Calu3 (cell line): ENCODE measurements at regions not wholly inside any gene's neighbourhood (a gene's known extent, or its start where the extent isn't known, plus 50 kb on each side); places are given as distances from the start of the nearest gene placed in this dataset.
"Not testable (repeated sequence)": the region's sequence is repeated elsewhere in the genome, so short reads cannot be mapped to it uniquely, and the experiment has no call there.

Experiments used
- BruUV-seq: library from RNA; stranded (reverse); fragments of 400-500 nt; replicated peaks from 2 replicates; lab custom pipeline; 2021; lab: Mats Ljungman, UMichigan
- CTCF ChIA-PET: fragments of 300-600 bp; sonication (Branson Sonifier 250); formaldehyde crosslinking; loops from one replicate; lab custom pipeline; 2022; ENCODE audit warnings: antibody characterized with exemption; lab: Charles Lee
- DNase-seq: peaks from one replicate; pipeline ENCODE4 v3.0.0; 2022
- H3K27ac Mint-ChIP-seq: one replicate; pipeline ENCODE4 v1.8.0; 2022; ENCODE audit warnings: mixed read lengths; ENCODE audit not compliant: unreplicated experiment
- H3K27me3 Mint-ChIP-seq: one replicate; pipeline ENCODE4 v1.8.0; 2022; ENCODE audit warnings: mixed read lengths; ENCODE audit not compliant: unreplicated experiment
- H3K36me3 Mint-ChIP-seq: one replicate; pipeline ENCODE4 v1.8.0; 2022; ENCODE audit warnings: mild to moderate bottlenecking, moderate library complexity, mixed read lengths; ENCODE audit not compliant: insufficient read depth, unreplicated experiment
- H3K4me1 Mint-ChIP-seq: one replicate; pipeline ENCODE4 v1.8.0; 2022; ENCODE audit warnings: mild to moderate bottlenecking, low read depth, mixed read lengths; ENCODE audit not compliant: unreplicated experiment
- H3K4me3 Mint-ChIP-seq: one replicate; pipeline ENCODE4 v1.8.0; 2022; ENCODE audit warnings: mild to moderate bottlenecking, low read depth, moderate library complexity, mixed read lengths; ENCODE audit not compliant: unreplicated experiment
- H3K9me3 Mint-ChIP-seq: one replicate; pipeline ENCODE4 v1.8.0; 2022; ENCODE audit warnings: low read depth, mixed read lengths; ENCODE audit not compliant: unreplicated experiment
- intact Hi-C: fragments of 100-400 bp; cut with micrococcal nuclease; formaldehyde crosslinking; loops from one replicate; pipeline ENCODE4 v1.10.0; 2022; ENCODE audit not compliant: unreplicated experiment
- TF ChIP-seq, protein P1 (sequence below): fragments of 200-600 bp; IDR thresholded peaks from one replicate; pipeline ENCODE4 v1.8.0; 2022; ENCODE audit warnings: antibody characterized with exemption; ENCODE audit not compliant: unreplicated experiment

DNA sequence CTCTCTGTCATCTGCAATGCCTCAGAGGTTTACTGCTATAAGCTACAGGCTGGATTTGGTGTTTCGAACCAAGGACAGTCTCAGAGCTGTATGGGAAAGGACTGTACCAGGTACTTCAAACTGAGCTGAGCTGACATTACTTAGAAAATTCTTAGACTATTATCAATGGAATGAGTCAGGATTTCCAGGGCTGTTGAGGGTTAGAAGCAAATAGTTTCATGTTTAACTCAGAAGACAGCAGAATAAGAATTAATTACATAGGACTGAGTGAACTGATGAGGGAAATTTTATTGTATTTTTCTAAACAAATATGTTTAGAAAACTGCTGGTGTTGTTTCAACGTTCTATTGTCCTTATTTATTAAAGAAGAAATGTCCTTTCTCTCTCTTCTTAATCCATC lies 74.3 kb upstream of the CAPZB start:
- DNase-seq = no peak
- TF ChIP-seq, protein P1, sequence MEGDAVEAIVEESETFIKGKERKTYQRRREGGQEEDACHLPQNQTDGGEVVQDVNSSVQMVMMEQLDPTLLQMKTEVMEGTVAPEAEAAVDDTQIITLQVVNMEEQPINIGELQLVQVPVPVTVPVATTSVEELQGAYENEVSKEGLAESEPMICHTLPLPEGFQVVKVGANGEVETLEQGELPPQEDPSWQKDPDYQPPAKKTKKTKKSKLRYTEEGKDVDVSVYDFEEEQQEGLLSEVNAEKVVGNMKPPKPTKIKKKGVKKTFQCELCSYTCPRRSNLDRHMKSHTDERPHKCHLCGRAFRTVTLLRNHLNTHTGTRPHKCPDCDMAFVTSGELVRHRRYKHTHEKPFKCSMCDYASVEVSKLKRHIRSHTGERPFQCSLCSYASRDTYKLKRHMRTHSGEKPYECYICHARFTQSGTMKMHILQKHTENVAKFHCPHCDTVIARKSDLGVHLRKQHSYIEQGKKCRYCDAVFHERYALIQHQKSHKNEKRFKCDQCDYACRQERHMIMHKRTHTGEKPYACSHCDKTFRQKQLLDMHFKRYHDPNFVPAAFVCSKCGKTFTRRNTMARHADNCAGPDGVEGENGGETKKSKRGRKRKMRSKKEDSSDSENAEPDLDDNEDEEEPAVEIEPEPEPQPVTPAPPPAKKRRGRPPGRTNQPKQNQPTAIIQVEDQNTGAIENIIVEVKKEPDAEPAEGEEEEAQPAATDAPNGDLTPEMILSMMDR = no peak
- H3K4me3 Mint-ChIP-seq = no peak overlapping the region

DNA sequence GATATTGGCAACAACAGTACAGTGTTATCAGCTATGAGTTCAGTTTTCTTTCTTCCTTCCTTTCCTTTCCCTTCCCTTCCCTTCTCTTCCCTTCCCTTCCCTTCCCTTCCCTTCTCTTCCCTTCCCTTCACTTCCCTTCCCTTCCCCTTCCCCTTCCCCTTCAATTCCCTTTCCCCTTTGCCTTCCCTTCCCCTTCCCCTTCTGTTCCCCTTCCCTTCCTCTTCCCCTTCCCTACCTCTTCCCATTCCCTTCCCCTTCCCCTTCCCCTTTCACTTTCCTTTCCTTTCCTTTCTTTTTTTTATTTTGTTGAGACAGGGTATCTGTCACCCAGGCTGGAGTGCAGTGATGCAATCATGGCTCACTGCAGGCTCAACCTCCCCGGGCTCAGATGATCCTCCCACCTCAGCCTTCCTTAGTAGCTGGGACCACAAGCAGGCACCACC lies 72.3 kb upstream of the CAPZB start:
- no TSS peak for BruUV-seq
- intact Hi-C loops = no loop called here
- Mint-ChIP-seq H3K36me3 (no peaks in the 10 kb centered on the region), H3K4me1 (peaks cover 3% of the 10 kb centered on the region), H3K27ac (no peak overlapping the region), H3K27me3 (no peaks in the 10 kb centered on the region), H3K9me3 (peaks cover under 1% of the 10 kb centered on the region), H3K4me3 (no peak overlapping the region)
- CTCF ChIA-PET = no interaction called here
- DNase-seq = no peak
- TF ChIP-seq, protein P1 = no peak

More for the DNA sequence above, 74.3 kb upstream of the CAPZB start:
- no peaks in the 10 kb centered on the region for H3K9me3 Mint-ChIP-seq
- H3K36me3 Mint-ChIP-seq = no peaks in the 10 kb centered on the region
- no TSS peak for BruUV-seq
- H3K27ac Mint-ChIP-seq = no peak overlapping the region
- H3K27me3 Mint-ChIP-seq = no peaks in the 10 kb centered on the region
- intact Hi-C loops = no loop called here
- CTCF ChIA-PET = no interaction called here
- H3K4me1 Mint-ChIP-seq = peaks cover 4% of the 10 kb centered on the region

DNA sequence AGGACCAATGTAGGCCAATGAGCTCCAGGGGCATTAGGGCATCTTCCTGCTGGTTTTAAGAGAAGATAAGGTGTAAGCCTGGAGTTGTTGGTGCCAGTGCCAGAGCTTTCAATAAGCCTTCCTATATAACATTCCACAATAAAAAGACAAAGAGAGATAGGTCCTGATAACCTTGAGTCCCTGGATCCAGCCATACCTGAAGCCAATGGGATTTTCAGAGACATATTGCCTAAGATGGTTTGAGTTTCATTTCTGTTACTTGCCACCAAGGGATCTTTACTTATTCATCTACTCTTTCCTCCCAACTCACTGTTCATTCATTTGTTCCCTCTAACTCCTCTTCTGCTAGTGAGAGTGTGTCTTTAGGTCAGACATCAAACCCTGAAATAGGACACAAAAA lies 68.8 kb upstream of the CAPZB start:
- Mint-ChIP-seq H3K27ac (no peak overlapping the region), H3K36me3 (no peaks in the 10 kb centered on the region), H3K4me1 (peaks cover 34% of the 10 kb centered on the region), H3K9me3 (peaks cover 4% of the 10 kb centered on the region), H3K4me3 (no peak overlapping the region), H3K27me3 (no peaks in the 10 kb centered on the region)
- TF ChIP-seq, protein P1 = no peak
- no TSS peak for BruUV-seq
- intact Hi-C loops = no loop called here
- CTCF ChIA-PET = no interaction called here
- DNase-seq = no peak

DNA sequence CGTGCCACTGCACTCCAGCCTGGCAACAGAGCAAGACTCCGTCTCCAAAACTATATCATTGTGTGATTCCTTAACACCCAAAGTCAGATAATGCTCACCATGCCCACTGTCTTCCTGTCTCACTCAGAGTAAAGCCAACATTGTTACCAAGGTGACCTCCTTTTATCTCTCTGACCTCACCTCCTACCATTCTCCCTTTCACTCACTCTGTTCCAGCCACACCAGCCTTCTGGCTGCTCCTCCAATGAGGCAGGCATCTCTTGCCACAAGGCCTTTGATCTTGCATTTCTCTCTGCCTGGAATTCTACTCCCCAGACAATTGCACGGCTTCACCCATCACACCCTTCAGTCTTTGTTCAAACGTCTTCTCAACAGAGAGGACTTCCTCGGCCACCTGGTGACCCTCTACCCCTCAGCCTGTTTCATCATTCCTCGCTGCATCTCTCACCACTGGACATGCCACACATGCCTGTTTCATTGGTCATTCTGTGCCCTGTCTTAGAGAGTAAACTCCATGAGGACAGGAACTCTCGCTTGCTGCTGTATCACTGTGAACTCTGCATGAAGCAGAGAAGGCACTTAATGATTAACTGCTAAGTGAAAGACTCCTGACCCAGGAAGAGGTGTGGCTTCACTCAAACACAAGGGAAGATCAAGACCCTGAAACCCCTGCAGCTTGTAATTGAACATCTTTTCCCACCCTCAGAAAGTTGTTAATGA lies 67.1 kb upstream of the CAPZB start:
- peaks cover 34% of the 10 kb centered on the region for H3K4me1 Mint-ChIP-seq
- intact Hi-C loops = no loop called here
- CTCF ChIA-PET = no interaction called here
- H3K27ac Mint-ChIP-seq = no peak overlapping the region
- no peak overlapping the region for H3K4me3 Mint-ChIP-seq
- TF ChIP-seq, protein P1 = no peak
- no TSS peak for BruUV-seq
- H3K9me3 Mint-ChIP-seq = peaks cover 4% of the 10 kb centered on the region
- no peaks in the 10 kb centered on the region for H3K36me3 Mint-ChIP-seq
- no peak for DNase-seq
- H3K27me3 Mint-ChIP-seq = no peaks in the 10 kb centered on the region

DNA sequence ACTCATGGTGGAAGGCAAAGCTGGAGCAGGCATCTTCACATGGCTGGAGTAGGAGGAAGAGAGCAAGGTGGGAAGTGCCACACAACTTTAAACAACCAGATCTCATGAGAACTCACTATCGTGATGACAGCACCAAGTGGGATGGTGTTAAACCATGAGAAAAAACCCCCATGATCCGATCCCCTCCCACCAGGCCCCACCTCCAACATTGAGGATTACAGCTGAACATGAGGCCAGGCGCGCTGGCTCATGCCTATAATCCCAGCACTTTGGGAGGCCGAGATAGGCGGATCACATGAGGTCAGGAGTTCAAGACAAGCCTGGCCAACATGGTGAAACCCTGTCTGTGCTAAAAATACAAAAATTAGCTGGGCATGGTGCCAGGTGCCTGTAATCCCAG lies 66.5 kb upstream of the CAPZB start:
- H3K9me3 Mint-ChIP-seq, CTCF ChIA-PET, H3K36me3 Mint-ChIP-seq, intact Hi-C loops, BruUV-seq, H3K27me3 Mint-ChIP-seq, DNase-seq, H3K4me3 Mint-ChIP-seq, H3K27ac Mint-ChIP-seq: not testable (repeated sequence)
- H3K4me1 Mint-ChIP-seq = peaks cover 34% of the 10 kb centered on the region

DNA sequence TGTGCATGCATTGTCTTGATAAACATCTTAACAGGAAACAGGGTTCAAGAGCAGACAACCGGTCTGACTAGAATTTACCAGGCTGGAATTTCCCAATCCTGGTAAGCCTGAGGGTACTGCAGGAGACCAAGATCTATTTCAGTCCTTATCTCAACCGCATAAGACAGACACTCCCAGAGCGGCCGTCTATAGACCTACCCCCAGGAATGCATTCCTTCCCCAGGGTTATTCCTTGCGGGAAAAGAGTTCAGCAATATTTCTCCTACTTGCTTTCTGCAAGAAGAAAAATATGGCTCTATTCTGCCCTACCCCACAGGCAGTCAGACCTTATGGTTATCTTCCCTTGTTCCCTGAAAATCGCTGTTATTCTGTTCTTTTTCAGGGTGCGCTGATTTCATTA lies 65.1 kb upstream of the CAPZB start:
- DNase-seq = peak; percentile 35
- H3K9me3 Mint-ChIP-seq, H3K36me3 Mint-ChIP-seq, intact Hi-C loops, CTCF ChIA-PET, BruUV-seq, H3K4me3 Mint-ChIP-seq, H3K27me3 Mint-ChIP-seq: not testable (repeated sequence)
- peaks cover 34% of the 10 kb centered on the region for H3K4me1 Mint-ChIP-seq
- H3K27ac Mint-ChIP-seq = peak overlapping the region; percentile 11
